ENCODE measurements at regions not wholly inside any gene's neighbourhood (a gene's known extent, or its start where the extent isn't known, plus 50 kb on each side); places are given as distances from the start of the nearest gene placed in this dataset.

DNA sequence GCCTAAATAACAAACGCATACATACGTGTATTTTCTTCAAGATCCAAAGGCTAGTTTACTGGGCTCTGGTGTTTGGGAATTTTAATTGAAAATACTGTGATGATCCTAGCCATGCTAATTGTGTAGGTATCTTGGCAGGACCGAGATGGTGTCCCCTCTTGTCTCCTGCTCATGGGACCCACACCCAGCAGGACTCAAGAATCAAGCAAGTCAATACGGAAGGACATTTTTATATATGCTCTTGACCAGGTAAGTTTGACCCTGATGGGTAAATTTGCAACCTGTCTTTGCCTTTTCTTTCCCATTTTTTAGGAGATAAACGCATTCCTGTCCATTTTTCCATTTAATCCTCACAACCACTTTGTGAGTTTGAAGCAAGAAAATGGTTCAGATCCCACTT lies 111.8 kb upstream of the MYCN start:
- no peak for DNase-seq

DNA sequence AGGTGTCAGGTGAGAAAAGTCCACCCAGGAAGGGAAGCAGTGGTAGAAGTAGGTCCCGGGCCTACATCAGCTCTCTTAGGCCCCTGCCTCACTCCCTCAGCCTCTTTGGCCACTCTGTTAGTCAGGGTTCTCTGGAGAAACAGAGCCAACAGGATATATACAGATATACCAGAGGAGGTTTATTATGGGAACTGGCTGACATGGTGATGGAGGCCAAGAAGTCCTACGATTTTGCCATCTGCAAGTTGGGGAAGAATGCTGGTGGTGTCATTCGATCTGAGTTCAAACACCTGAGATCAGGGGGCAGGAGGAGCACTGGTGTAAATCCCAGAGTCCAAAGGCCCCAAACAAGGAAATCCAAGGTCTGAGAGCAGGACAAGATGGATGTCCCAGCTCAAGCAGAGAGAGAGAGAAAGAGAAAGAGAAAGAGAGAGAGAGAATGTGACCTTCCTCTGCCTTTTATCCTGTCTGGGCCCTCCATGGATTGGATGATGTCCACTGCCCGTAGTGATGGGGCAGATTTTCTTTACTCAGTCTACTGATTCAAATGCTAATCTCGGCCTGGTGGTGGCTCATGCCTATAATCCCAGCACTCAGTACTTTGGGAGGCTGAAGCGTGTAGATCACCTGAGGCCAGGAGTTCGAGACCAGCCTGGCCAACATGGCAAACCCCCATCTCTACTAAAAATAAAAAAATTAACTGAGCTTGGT lies 111.1 kb upstream of the MYCN start:
- no peak for DNase-seq

DNA sequence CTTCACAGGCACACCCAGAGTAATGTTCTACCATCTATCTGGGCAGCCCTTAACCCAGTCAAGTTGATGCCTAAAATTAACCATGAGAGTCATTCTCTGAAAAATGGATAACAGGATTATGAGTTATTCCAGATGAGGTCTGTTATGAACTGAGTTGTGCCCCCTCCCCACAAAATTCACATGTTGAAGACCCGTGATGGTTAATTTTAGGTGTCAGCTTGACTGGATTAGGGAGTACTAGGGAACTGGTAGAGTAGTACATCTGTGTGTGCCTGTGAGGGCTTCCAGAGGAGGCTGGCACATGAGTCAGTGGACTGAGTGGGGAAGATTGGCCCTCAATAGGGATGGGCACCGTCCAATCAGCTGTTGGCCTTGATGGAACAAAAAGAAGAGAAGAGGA lies 110.4 kb upstream of the MYCN start:
- DNase-seq: no peak

DNA sequence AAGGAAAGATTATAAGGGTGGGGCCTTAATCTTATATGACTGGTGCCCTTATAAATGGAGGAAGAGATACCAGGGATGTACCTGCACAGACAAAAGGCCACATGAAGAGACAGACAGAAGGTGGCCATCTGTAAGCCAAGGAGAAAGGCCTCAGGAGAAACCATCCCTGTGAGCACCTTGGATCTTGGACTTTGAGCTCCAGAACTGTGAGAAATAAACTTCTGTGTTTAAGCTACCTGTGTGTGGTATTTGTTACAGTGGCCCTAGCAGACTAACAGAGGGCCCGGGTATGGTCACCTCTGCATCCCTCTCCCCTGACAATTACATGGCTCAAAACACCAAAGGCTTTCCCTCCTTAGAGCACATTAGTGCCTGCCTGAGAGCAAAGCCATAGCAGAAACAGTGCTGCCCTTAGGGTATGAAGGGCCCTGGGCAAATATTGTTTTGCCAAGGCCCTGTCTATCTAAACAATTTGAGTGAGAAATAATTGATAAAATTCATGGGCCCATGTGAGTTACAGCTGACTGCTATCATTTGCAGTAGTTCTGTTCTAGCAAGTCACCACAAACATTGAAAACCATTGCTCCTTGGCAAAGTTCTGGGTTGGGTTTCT lies 109.3 kb upstream of the MYCN start:
- no peak for DNase-seq

DNA sequence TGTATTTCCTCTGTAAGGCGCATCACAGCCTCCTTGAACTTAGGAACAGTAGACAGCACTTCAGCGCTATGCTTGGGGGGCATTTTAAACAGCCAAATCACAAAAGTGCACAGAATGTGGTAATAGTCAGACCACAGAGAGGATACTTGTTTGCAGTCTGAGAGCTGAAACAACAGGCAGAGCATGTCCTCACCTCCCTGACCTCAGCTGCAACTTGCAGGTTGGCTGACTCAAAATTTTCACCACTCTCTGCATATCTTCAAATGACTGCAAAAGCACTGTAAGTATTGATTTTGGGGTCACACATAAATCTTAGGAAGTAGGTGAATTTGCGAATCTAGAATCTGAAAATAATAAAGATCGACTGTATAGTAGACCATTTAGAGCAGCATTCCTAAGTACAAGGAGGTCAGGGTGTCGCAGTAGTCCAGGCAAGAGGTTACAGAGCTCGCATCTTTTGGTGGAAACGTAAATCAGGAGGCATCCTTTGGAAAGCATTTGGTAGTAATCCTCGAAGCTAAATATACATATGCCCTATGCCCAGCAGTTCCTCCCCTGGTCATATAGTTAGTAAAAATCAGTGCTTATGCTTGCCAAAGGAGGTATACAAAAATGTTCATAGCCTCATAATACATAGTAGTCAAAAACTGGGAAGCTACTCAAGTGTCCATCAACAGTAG lies 108.2 kb upstream of the MYCN start:
- no peak for DNase-seq

DNA sequence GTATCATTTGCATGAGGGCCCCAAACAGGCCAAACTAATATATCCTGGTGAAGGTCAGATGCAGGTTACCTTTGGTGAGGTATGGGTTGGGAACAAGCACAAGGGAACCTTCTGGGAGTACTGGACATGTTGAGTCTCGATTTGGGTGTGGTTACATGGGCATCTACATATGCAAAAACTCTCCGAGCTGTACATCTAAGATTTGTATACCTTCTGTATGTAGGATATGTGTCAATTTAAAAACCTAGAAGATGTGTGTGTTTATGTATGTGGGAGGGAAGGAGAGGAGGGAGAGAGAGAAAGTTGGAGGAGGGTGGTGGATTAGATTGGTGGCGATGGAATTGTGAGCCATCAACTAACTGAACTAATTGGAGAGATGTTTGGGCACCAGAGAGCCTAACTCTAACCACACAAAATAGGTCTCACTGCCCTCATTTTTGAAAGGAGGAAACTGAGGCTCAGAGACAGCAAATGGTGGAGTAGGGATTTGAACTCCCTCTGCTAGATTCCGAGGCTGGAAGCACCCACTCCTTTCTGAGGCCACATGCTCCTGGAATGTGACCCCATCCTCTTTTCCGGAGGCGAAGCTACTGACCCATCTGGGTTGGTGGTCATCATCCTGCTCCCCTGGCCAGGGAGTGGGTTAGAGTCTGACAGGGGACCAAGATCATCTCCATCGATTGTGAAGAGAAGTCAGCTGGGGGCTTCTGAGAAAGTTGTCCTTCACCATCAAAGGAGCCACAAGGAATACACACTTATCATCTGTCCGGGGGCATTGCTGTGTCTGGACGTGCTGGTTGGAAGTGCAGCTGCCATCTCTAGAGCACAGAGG lies 107.3 kb upstream of the MYCN start:
- DNase-seq: no peak

DNA sequence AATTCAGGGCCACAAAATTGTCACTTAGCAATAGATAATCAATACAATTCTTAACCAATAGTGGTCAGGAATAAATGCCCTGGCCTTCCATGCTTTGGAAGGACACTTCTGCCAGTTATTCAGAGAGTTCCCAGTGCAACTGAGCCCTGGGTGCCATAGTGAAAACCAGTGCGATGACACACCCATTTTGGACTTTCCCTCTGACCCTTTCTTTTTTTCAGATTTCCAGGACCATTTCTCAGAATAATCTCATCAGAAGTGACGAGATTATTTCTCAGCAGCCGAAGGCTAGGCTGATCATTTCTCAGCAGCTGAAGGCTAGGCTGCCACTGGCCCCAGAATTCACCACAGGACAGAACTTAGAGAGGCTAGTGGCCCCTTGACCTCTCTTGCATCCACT lies 106.6 kb upstream of the MYCN start:
- DNase-seq: no peak

DNA sequence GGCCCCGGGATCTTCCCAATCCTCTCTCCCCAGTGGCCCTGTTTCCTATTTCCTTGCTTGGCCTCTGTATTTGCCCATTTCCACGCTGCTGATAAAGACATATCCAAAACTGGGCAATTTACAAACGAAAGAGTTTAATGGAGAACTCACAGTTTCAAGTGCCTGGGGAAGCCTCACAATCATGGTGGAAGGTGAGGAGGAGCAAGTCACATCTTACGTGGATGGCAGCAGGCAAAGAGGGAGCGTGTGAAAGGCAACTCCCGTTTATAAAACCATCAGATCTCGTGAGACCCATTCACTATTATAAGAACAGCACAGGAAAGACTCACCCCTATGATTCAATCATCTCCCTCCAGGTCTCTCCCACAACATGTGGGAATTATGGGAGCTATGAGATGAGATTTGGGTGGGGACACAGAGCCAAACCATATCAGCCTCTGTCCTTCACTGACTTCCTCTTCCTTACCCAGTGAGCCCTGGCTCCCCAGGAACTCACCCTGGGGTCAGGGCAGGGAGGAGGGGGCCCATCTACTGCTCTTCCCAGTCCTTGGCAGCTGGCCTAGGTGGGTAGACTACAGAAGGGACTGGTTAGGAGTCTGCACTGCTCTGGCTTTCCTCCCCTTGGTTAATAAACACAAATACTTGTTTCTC lies 105.8 kb upstream of the MYCN start:
- no peak for DNase-seq

DNA sequence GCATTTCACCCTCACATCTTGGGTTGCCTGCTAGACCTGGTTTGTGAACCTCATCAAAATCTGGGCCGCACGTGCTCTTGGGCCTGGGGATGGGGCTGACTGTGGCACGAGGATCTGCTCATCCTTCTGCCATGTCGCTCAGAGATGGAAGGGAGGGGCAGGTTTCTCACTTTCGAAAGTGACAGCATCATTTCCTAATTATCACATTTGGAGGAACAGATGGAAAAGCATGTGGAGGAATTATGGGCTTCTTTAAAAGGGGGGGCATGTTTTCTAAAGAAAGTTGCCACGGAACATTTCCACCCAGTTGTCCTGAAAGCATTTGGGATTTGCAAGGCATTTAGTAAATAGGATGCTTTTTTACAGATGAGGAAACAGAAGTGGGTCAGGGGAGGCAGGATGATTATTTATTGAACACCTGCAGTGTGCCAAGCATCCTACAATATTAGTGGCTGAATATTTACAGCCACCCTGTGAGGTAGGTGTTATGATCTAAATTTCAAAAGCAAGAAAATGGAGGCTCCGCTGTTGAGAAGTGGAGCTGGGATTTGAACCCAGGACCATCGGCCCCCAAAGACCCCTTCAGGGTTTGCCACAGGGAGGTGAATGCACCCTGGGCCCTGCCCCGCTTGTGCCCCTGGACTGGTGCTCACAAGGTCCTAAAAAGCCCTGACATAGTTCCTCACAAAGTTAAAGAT lies 104.2 kb upstream of the MYCN start:
- no peak for DNase-seq

DNA sequence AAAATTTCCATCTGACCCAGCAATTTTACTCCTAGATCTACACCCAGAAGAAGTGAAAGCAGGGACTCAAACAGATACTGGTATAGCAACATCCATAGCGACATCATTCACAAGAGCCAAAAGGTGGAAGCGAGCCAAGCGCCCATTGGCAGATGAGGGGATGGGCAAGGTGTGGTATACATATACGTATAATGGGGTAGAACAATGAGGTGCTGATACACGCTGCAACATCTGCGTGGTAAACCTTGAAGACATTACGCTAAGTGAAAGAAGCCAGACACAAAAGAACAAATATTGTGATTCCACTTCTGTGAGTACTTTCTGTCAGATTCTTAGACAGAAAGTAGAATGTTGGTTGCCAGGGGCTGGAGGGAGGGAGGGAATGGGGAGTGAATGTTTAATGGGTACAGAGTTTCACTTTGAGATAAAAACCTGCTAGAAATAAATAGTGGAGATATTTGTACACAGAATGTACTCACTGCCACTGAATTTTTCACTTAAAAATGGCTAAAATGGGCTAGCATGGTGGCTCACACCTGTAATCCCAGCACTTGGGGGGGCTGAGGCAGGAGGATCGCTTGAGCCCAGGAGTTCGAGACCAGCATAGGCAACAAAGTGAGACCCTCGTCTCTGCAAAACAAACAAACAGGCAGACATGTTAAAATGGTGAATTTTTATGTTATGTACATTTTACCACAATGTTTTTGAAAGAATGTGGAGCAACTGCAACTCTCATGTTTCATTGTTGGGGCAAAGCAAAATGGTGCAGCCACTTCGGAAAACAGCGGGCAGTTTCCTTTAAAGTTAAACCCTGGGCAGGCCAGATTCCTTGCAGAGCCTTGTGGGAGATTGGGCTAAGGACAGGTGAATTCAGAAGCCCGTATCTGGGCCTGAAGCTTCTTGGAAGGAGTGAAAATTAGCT lies 103.4 kb upstream of the MYCN start:
- DNase-seq: no peak

DNA sequence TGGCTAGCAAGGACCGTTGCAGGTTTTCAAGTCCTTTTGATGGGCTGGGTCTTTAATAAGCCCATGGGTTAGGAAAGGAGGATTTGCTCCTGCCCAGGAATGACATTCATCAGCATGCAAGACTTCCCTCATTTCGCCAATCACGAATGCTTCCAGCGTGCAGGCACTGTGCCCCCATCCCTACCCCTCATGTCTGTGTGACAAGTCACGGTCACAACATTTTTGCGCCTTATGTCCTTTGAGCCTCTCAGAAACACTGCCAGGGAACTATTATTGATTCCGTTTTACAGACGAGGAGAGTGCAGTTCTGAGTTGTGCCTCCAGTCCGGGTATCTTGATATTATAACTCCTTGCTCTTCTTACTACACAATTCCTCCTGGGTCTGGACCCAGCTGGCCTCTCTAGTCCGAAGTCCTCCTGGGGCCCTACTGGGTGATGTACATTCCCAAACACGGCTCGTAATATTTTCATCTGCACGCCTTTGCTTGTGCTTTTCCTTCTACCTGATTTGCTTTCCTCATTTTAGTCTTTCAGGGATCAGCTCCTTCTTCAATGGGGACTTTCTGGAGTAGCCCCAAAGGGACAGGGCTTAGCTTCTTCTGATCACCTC lies 101.8 kb upstream of the MYCN start:
- DNase-seq: no peak

DNA sequence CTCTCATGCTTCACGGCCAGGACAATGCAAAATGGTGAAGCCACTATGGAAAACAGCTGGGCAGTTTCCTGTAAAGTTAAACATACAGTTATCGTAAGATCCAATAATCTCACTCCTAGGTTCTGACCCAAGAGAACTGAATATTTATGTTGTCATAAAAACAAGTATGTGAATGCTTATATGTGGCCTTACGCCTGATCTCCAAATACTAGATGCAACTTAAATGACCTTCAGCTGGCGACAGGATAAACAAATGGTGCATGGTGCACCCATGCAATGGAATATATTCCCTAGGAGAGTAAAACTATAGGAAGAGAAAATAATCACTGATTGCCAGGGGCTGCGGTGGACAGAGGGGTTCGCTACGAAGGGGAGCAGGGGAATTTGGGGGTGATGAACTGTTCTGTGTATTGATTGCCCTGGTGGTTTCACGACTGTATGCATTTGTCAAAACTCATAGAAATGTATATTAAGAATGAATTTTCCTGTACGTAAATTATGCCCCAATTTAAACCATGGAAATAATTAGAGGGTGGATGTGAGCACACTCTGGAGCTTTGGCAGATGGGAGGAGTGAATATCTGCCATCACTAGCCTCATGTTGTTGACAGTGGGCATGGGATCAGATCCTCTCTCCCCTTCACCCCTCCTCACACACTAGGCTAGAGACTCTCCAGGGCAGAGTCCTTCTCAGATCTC lies 100.8 kb upstream of the MYCN start:
- DNase-seq: no peak

DNA sequence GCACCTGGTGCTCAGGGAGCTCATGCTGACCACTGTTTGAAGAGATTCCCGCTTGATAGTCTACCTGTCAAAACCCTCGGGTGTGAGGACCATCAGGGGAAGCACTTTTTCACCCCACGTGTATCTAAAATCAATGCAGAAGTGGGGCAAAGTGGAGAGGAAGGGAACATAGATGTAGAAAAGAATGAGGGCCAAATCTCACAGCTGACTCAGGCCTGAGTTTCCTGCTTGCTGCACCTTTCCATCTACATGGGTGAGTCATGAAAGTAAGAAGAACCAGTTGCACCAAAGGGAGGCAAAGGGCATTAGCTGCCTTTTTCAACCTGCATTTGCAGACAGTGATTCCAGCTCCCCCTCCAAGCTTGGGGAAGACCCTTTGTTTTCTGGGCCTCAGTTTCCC lies 100.2 kb upstream of the MYCN start:
- DNase-seq: no peak

DNA sequence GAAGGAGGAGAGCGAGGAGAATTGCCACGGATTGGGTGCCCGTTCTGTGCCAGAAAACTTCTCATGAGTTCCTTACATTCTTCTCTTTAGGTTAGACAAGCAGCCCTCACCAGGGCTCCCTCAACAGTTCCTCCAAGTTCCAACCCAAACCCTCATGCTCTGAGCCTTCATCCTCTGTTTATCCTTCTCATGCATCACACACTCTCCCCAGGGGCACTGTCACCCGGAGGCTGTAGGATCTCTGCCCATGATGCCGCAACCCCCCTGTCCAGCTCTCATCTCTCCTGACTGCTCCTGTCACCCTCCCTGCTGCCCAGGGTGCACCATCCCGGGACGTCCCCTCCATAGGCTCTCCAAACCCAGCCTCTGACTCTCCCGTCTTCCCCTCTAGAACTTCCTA lies 99.4 kb upstream of the MYCN start:
- no peak for DNase-seq

DNA sequence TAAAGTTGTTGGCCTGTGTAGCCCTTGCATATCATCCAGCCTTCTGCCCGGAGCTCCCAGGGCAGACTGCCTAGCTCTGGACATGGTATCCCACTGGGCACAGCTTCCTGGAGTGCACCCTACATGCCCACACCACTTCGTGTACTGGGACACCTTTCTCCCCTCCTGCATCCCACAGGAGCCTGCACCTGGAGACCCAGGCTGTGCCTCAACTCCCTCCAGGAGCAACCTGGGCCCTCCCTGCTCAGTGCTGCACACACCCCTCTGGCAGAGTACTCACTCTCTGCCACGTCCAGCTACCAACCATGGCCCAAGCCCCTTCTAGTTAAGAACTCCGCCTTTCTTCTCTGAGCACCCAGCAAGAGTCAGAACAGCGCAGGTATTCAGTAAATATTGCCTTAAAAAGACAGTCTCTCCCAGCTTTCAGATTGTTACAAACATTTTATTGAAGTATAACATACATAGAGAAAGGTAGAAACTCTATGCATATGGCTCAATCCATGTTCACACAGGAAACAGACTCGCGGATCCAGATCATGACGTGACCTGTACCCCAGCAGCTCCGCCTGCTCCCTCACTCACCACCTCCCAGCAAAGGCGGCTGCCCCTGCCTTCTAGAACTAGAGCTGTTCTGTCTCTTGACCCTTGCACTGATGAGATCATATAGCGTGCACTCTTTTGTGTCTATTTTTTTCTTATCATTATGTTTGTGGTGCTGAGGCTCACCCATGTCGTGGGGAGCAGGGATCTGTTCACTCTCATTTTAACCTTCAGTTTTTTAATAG lies 98.4 kb upstream of the MYCN start:
- no peak for DNase-seq

DNA sequence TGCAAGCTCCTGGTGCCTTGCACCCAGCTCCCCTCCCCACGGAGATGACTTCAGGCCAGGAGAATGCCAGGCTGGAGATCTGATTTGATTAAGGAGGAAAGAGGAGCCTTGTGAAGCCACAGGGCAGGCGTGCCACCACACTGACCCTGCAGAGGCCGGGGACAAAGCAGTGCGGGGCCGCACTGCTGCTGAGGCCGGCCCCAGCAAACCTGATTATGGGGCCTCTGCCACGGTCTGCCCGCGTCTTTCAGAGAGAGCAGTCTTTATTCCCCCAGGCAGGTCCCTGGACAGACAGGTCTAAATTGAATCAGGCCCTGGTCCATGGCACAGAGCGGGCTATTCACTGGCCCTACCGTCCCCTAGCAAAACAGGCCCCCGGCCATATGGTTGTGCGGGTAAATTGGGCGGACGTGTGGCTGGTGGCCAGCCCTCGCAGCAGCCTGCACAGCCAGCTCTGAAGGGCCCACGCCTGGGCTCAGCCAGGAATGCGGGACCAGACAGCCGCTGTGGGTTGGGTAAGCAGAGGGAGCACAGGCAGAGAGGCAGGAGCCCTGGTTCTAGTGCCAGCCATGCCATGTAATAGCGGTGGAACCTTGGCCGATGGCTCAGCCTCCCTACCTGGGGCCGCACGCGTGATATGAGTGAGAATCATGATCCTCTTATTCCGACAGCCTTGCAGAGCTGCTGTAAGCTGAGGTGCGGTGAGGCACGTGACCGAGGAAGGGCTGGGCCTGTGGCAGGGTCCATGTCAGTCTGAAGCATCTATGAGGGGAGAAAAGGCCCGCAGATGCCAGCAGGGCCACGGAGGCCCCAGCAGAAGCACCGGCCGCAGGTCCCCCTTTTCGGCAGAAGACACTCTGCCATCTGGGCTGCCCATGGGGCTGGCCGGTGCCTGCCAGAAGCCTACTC lies 97.3 kb upstream of the MYCN start:
- DNase-seq: no peak

DNA sequence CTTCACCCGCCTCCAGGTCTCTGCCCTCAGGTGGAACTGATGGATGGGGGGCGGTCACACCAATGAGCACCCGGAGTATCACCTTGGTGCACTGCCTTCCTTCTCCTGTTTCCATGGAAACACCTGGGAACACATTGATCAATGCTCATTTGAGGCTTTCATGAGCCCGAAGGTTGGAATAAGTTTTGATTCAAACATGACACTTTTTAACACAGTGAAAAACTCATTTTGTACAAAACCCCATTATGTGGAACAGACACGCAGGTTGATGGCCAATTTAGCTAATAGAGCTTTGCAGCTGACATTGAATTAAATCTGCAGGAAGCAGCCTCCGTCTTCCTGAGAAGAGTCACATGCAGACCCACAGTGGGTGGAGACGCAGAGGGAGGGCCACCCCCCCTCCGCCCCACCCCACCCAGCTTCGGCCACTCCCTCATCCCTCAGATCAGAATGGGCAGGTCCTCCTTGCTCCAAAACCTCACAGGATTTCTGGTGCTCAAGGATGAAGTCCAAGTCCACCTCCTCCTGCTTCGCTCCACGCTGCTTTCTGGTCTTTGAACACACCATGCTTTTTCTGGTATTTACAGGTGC lies 96.0 kb upstream of the MYCN start:
- DNase-seq: no peak

DNA sequence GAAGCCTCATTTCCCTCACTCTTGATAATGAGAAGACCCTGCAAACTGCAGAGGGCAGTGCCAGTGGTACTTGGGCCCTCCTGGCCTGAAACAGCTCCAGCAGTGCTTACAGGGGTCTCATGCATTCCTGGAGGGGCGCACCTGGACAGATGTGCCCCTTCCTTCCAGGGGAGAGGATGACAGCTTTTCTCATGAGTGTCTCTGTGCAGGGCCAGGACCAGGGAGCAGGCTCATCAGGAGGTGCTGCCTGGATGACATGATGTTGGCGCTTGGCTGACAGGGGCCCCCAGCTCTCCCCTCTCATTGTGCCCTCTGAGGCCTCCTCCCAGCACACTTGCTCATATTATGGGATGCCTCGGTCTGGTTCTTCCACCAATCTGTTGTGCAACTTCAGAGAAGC lies 95.1 kb upstream of the MYCN start:
- no peak for DNase-seq
